GM03348 (cell line): ENCODE measurements at regions not wholly inside any gene's neighbourhood (a gene's known extent, or its start where the extent isn't known, plus 50 kb on each side); places are given as distances from the start of the nearest gene placed in this dataset.

Experiments used
- DNase-seq: peaks from one replicate; pipeline ENCODE4 v3.0.0; 2012; ENCODE audit warnings: low spot score

DNA sequence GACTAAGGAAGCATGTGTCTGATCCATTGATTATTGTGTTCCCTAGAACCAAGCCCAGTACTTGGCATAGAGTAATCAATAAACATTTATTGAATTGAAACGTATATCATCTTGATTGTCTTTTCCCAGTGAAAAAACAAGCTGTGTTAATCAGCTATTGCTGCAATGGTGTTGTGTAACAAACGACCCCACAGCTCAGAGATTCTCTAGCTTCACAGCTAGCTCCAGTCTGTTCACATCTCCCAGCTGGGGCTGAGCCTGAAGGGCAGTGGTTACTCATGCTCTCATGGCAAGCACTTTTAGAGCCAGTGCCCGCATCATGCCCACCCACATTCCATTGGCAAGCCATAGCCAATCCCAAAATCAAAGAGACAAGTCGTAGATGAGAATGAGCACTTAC is 237.4 kb upstream of the RAB4A start:
- DNase-seq: no peak

- DNase-seq: no peak
Observed at GRCh38 chr1:229034342-229034741, 236.6 kb upstream of the RAB4A start.

- DNase-seq: no peak
Observed at GRCh38 chr1:229035054-229035747, 235.7 kb upstream of the RAB4A start.

- no peak for DNase-seq
Observed at GRCh38 chr1:229035748-229036082, 235.2 kb upstream of the RAB4A start.

- no peak for DNase-seq
Observed at GRCh38 chr1:229037806-229038405, 233.0 kb upstream of the RAB4A start.

DNA sequence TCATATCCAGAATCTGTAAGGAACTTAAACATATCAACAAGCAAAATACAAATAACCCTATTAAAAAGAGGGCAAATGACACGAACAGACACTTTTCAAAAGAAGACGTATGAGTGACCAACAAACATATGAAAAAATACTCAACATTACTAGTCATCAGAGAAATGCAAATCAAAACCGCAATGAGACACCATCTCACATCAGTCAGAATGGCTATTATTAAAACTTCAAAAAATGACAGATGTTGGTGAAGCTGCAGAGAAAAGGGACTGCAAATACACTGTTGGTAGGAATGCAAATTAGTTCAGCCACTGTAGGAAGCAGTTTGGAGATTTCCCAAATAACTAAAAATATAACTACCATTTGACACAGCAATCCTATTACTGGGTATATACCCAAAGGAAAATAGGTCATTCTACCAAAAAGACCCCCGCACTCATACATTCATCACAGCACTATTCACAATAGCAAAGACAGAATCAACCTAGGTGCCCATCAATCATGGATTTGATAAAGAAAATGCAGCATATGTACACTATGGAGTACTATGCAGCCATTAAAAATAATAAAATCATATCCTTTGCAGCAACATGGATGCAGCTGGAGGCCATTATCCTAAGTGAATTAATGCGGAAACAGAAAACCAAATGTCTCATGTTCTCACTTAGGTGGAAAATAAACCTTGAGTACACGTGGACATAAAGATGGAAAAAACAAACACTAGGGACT is 230.1 kb upstream of the RAB4A start:
- DNase-seq: no peak

DNA sequence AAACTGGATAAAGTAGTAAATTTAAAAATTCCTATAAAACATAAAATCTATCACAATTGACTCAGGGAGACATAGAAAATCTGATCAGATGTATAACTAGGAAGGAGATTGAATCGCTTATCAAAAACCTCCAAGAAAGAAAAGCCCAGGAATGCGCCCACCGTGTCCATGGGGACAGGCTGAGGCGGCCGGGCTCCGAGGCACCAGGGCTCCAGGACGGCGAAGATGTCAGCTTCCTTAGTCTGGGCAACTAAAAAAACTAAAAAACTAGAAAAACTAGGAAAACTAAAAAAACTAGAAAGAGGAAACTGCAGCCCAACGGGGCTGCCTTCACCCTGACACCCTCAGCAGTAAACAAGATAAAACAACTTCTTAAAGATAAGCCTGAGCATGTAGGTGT is 229.0 kb upstream of the RAB4A start:
- no peak for DNase-seq

DNA sequence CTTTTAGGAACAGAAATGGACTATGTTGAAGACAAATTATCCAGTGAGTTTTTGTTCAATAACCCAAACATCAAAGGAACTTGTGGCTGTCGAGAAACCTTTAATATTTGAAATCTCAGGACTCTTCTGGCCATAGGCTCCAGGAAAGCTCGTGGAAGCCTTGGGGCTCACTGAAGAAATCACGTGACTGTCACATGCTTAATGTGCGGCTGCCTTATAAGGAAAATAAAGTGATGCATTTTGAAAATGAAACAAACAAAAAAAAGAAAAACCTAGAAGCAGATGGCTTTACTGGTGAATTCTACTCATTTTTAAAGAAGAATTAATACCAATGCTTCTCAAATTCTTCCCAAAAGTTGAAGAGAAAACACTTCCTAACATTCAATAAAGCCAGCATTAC is 228.4 kb upstream of the RAB4A start:
- no peak for DNase-seq

DNA sequence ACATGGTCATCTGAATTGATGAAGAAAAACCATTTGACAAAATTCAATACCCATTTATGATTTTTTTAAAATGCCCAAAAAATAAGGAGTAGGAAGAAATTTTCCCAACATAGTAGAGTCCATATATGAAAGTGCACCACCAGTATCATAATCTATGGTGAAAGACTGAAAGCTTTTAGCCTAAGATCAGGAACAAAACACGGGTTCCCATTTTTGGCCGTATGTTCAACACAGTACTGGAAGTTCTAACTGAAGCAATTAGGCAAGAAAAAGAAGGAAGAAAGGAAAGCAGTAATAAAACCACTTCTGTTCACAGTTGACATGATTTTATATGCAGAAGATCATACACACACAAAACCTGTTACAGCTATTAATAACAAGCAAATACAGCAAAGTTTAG is 227.8 kb upstream of the RAB4A start:
- DNase-seq: no peak

- no peak for DNase-seq
Observed at GRCh38 chr1:229046251-229046853, 224.6 kb upstream of the RAB4A start.

- DNase-seq: no peak
Observed at GRCh38 chr1:229047161-229047839, 223.6 kb upstream of the RAB4A start.

DNA sequence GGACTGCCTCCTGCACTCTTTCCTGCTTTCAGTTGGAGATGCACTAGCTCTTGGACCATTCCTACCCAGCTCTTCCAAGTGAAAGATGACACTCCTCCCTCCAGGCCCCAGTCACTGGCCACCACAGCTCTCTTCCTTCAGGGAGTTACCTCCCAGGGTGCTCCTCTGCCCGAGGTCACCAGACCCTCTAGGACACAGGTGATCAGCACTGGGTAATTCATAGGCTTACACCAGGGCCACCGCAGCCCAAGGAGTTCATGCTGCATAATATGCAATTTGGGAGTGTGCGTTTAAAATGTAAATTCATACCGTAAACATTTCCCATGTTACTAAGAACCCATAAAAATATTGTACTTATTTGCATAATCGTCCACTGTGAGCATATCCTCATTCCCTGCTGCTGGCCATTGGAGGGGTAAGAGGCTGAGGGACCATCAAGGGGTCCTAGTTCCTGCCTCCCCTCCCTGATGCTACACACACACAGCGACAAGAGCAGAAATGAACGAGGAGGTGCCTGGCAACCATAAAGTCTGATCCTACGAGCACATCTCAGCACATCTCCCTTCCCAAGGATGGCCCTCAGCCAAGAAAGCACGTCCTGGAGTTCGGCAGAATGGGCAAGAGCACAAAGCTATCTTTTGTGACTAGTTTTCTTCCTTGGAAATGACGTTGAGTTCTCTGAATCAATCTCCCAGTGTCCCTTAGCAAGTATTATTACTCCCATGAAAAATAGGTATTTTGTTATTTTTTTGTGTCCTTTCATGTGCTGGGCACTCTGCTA is 222.9 kb upstream of the RAB4A start:
- DNase-seq: no peak

DNA sequence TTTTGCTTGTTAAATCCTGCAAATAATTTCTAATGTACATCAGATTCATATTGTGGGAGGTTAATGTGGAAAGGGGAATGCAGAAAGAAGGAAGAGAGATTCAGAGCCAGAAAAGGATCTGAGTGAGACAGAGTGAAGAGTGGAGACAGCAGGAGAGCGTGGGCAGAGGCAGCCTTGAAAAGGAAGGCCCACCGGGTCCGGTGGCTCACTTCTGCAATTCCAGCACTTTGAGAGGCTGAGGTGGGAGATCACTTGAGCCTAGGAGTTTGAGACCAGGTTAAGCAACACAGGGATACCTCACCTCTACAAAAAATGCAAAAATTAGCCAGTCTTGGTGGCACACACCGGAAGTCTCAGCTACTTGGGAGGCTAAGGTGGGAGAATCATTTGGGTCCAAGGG is 222.0 kb upstream of the RAB4A start:
- no peak for DNase-seq

DNA sequence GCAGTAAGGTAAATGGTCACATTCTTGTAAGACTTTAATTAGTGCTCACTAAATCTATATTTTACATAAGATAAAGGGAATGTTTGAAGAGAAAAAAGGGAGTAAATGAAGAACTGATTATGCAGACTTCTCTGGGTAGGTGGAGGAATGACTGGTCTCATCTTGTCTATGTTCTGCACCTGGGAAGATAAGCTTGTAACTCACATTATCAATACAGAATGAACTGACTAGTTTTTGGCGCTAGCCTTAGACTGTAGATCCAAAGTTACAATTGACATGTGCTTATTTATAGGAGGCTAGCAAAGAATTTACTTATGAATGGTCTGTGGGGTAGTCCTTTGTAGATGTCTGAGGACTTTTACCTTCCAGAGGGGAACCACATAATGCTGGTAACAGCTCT is 214.9 kb upstream of the RAB4A start:
- DNase-seq: no peak

DNA sequence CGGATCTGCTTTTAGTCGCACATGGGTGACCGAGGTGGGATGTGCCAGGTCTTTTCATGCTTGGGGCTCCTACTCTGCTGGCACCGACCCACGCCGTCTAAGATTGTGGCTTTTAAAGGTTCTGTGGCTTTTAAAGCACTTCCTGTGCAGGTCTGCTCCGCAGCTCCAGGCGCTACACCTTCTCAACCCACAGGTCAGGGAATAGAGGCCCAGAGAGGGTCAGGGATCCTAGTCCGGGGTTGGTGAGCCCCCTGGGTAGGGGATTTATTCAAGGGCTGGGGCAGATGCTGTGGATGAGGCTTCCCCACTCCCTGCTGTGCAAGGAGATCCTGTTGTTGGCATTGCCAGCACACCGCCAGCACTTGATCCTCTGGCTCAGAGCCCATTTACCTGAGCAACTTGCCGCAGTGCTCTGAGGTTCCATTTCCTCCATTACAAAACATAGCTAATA is 212.8 kb upstream of the RAB4A start:
- DNase-seq: no peak

DNA sequence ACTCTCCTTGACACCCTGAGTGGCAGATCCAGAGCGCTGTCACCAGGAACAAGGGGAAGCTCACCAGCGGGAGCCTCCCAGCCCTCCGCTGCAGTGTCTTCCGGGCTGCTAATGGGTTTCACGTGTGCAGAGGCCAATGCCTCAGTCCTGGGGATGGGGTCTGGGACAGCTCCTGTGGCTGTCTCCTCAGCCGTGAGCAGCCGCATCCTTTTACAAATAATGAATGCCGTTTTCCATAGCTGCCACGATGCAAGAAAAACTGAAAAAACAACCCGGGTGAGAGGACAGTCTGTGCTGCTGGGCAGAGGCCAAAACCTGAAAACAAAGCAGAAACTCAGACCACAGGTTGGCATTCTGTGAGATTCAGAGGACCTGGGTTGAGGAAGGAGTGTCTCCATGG is 212.2 kb upstream of the RAB4A start:
- DNase-seq: no peak

- peak; percentile 11 for DNase-seq
Observed at GRCh38 chr1:229059671-229060539, 211.0 kb upstream of the RAB4A start.

- no peak for DNase-seq
Observed at GRCh38 chr1:229062135-229062534, 208.8 kb upstream of the RAB4A start.

GRCh38 chr1:229063154-229063773 is 207.6 kb upstream of the RAB4A start:
- no peak for DNase-seq
